ENCODE measurements at regions not wholly inside any gene's neighbourhood (a gene's known extent, or its start where the extent isn't known, plus 50 kb on each side); places are given as distances from the start of the nearest gene placed in this dataset.

- H3K9me3 ChIP-seq: no peaks in the 10 kb centered on the region
- no peaks in the 10 kb centered on the region for H3K4me1 ChIP-seq
- DNase-seq: no peak
- intact Hi-C loops (cut with DNase I): loop anchor here in 1 of 2 donors (10.0 kb wide), 2 partner anchors 341 to 541 kb away; no protein-coding TSS in a partner anchor
- ATAC-seq: no peak
- TF ChIP-seq, protein P1, sequence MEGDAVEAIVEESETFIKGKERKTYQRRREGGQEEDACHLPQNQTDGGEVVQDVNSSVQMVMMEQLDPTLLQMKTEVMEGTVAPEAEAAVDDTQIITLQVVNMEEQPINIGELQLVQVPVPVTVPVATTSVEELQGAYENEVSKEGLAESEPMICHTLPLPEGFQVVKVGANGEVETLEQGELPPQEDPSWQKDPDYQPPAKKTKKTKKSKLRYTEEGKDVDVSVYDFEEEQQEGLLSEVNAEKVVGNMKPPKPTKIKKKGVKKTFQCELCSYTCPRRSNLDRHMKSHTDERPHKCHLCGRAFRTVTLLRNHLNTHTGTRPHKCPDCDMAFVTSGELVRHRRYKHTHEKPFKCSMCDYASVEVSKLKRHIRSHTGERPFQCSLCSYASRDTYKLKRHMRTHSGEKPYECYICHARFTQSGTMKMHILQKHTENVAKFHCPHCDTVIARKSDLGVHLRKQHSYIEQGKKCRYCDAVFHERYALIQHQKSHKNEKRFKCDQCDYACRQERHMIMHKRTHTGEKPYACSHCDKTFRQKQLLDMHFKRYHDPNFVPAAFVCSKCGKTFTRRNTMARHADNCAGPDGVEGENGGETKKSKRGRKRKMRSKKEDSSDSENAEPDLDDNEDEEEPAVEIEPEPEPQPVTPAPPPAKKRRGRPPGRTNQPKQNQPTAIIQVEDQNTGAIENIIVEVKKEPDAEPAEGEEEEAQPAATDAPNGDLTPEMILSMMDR (IDR thresholded peaks at IDR 0.05): no peak
- H3K36me3 ChIP-seq (ENCODE audit: insufficient read depth in 1 of 2, low read depth in 1 of 2): no peaks in the 10 kb centered on the region
- H3K4me3 ChIP-seq: no peak overlapping the region
- 70 to 87% (median 76%) methylated on average over 3 of the region's 3 CpGs for WGBS, 3 donors
- peaks cover 0 to 8% (median 0%) of the 10 kb centered on the region in 3 donors for H3K27me3 ChIP-seq (ENCODE audit: insufficient read depth in 3 of 3, low read length in 2 of 3)
- H3K27ac ChIP-seq: no peak overlapping the region
These were observed 60.7 kb upstream of the CTTNBP2NL start for GRCh38 chr1:112335351-112335750.

DNA sequence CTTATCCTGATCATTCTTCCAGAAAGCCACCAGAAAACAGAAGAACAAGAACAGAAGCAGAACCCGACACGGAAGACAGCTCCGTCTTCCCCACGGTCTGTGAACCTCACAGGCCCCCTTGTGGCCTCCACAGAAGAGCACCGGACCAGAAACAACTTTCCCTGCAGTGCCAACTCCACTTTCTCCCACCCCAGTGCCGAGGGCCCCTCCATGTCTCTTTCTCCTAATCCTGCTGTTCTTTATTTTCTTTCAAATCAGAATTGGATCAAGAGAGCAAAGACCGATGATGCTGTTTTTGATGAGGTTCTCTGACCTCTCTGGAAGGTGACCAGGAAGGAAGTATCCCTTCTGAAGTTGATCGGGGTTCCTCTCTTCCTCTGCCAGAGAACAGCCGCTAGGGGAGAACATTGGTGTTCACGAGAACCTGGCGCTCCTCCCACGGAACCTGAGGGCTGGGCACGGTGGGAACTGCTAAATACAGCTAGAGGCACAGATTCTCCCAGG is 58.9 kb upstream of the CTTNBP2NL start:
- Histone ChIP-seq H3K27me3 (ENCODE audit: insufficient read depth in 3 of 3, low read length in 2 of 3) (peaks cover 0 to 8% (median 0%) of the 10 kb centered on the region in 3 donors), H3K27ac (no peak overlapping the region), H3K4me3 (no peak overlapping the region), H3K9me3 (no peaks in the 10 kb centered on the region), H3K4me1 (no peaks in the 10 kb centered on the region), H3K36me3 (ENCODE audit: insufficient read depth in 1 of 2, low read depth in 1 of 2) (no peaks in the 10 kb centered on the region)
- peak; percentile 51 to 59 for DNase-seq
- 14 to 36% (median 20%) methylated on average over 13 of the region's 13 CpGs for WGBS, 3 donors
- ATAC-seq: peak; percentile 42 to 72 (median 68)
- TF ChIP-seq, protein P1 (IDR thresholded peaks at IDR 0.05): peak; percentile 49
- intact Hi-C loops (cut with DNase I): loop anchor here in 1 of 2 donors (10.0 kb wide), 2 partner anchors 342 to 542 kb away; no protein-coding TSS in a partner anchor

DNA sequence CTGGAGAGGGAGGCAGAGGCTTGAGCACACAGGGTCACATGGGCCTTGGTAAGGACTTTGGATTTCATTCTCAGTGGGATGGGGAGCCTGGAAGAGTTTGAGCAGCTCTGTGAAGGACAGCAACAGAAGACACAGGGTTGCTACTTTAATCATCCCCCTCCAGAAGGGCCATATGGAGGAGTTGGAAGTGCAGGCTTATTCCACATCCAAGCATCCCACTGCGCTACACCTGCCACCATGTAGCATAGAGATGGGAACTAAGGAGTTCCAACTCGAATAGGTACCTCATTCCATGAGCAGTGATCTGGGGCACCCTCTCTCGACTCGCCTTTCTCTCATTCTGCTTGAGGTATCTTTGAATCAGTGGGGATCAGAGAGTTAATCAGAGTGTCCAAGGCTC is 54.0 kb upstream of the CTTNBP2NL start:
- H3K4me1 ChIP-seq: no peaks in the 10 kb centered on the region
- peaks cover 0 to 5% (median 0%) of the 10 kb centered on the region in 3 donors for H3K27me3 ChIP-seq (ENCODE audit: insufficient read depth in 3 of 3, low read length in 2 of 3)
- TF ChIP-seq, protein P1 (IDR thresholded peaks at IDR 0.05): no peak
- DNase-seq (no peak), ATAC-seq (no peak)
- H3K9me3 ChIP-seq: no peaks in the 10 kb centered on the region
- intact Hi-C loops (cut with DNase I): no loop called here
- H3K27ac ChIP-seq: no peak overlapping the region
- WGBS, 3 donors: 84 to 91% (median 89%) methylated on average over 4 of the region's 4 CpGs
- no peaks in the 10 kb centered on the region for H3K36me3 ChIP-seq (ENCODE audit: insufficient read depth in 1 of 2, low read depth in 1 of 2)
- no peak overlapping the region for H3K4me3 ChIP-seq

DNA sequence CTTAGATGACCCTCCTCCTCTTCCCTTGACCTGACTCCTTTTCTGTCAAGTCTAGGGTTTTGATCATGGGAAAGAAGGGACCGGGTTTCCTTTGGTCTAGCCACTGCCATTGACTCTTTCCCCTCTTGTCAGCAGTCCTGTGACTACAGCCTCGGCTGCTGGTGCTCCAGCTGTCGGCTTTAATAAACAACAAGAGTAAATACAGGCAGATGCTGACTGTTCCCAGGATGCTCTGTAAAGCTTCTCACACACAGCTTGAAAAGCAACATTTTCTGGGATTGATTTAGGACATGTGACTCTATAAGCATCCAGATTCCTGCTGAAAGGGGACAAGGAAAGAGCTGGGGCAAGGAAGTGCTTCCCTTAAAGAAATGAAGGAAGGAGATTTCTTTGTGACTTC is 53.5 kb upstream of the CTTNBP2NL start:
- H3K9me3 ChIP-seq: no peaks in the 10 kb centered on the region
- no peaks in the 10 kb centered on the region for H3K4me1 ChIP-seq
- H3K27ac ChIP-seq: no peak overlapping the region
- no peak for DNase-seq
- H3K4me3 ChIP-seq: no peak overlapping the region
- ATAC-seq: no peak
- TF ChIP-seq, protein P1 (IDR thresholded peaks at IDR 0.05): no peak
- H3K36me3 ChIP-seq (ENCODE audit: insufficient read depth in 1 of 2, low read depth in 1 of 2): no peaks in the 10 kb centered on the region
- peaks cover 0 to 5% (median 0%) of the 10 kb centered on the region in 3 donors for H3K27me3 ChIP-seq (ENCODE audit: insufficient read depth in 3 of 3, low read length in 2 of 3)
- intact Hi-C loops (cut with DNase I): no loop called here
- WGBS, 3 donors: 32 to 41% (median 34%) methylated on average over 3 of the region's 3 CpGs
